K562 (cell line): ENCODE measurements at regions not wholly inside any gene's neighbourhood (a gene's known extent, or its start where the extent isn't known, plus 50 kb on each side); places are given as distances from the start of the nearest gene placed in this dataset.

Source experiments
- ATAC-seq: fragments of 200-7000 bp; cut with Tn5 transposase; 3 replicates; pipeline ENCODE4 v1.9.1; 2020; ENCODE audit warnings: moderate library complexity
- BruUV-seq: library from RNA; stranded (reverse); fragments of 400-500 nt; replicated peaks from 2 replicates; lab custom pipeline; 2021; lab: Mats Ljungman, UMichigan
- CTCF ChIA-PET: fragments of 300-600 bp; formaldehyde crosslinking; extraction: SDS; loops from one replicate; lab custom pipeline; 2021; ENCODE audit warnings: low intra/inter-chr PET ratio; lab: Yijun Ruan, JAX
- POLR2A ChIA-PET: fragments of 300-600, 350-650 bp; sonication (Branson Sonifier 250); formaldehyde crosslinking; extraction: SDS; loops from one replicate; lab custom pipeline; 2021; ENCODE audit warnings: antibody characterized with exemption, inconsistent platforms; lab: Yijun Ruan, JAX
- DNase-seq, 4 experiments: peaks; one replicate each; pipeline versions ENCODE4 v3.0.0 to v3.0.0-alpha.2; 2011 to 2018; ENCODE audit warnings: low spot score in 3 of 4, mixed read lengths in 3 of 4; ENCODE audit errors: extremely low read depth in 1 of 4
- FAIRE-seq: peaks from 2 replicates; lab custom pipeline; 2011; peaks lifted over from hg19 to GRCh38; lab: Jason Lieb, UNC
- H2AFZ ChIP-seq: 2 replicates; pipeline ENCODE4 v1.6.0; 2011; ENCODE audit warnings: low read depth, low read length, control low read depth, inconsistent platforms
- H3K27ac ChIP-seq: fragments of 200-600 bp; 3 replicates; pipeline ENCODE4 v1.8.0; 2011; ENCODE audit warnings: low read depth, mild to moderate bottlenecking, control low read depth, inconsistent platforms, low read length, moderate library complexity, mixed read lengths; ENCODE audit errors: extremely low read depth
- H3K27me3 ChIP-seq, 2 experiments: fragments of 300-600 bp in 1 of 2; 2 replicates in 1 of 2; 3 replicates in 1 of 2; pipeline versions ENCODE4 v1.6.0 to v1.8.0; 2011; ENCODE audit warnings: inconsistent platforms in 2 of 2, low read length in 2 of 2, mild to moderate bottlenecking in 1 of 2, mixed read lengths in 1 of 2, moderate library complexity in 1 of 2; ENCODE audit not compliant: control insufficient read depth in 2 of 2, insufficient read depth in 2 of 2
- H3K36me3 ChIP-seq: fragments of 300-600 bp; 3 replicates; pipeline ENCODE4 v1.8.0; 2011; ENCODE audit warnings: mild to moderate bottlenecking, low read length, inconsistent platforms; ENCODE audit not compliant: control insufficient read depth, insufficient read depth
- H3K4me1 ChIP-seq, 2 experiments: fragments of 200-600 bp in 1 of 2; replicated peaks in 1 of 2; 2 replicates in 1 of 2; 3 replicates in 1 of 2; pipeline versions ENCODE4 v1.5.1 to v1.8.0; 2011; ENCODE audit warnings: inconsistent platforms in 2 of 2, low read length in 2 of 2, mild to moderate bottlenecking in 1 of 2, mixed read lengths in 1 of 2, moderate library complexity in 1 of 2; ENCODE audit not compliant: control insufficient read depth in 2 of 2, insufficient read depth in 2 of 2
- H3K4me2 ChIP-seq: 2 replicates; pipeline ENCODE4 v1.6.1; 2011; ENCODE audit warnings: low read length, control low read depth, inconsistent platforms, mixed read lengths; ENCODE audit not compliant: insufficient read depth
- H3K4me3 ChIP-seq: fragments of 200-600 bp; sonication (generic), shearing (Covaris generic); 2 replicates; pipeline ENCODE4 v1.5.1; 2016; ENCODE audit warnings: control low read depth, inconsistent platforms
- H3K79me2 ChIP-seq: fragments of 200-600 bp; 3 replicates; pipeline ENCODE4 v1.8.0; 2011; ENCODE audit warnings: low read length, inconsistent platforms; ENCODE audit not compliant: control insufficient read depth, insufficient read depth
- H3K9ac ChIP-seq, 2 experiments: 2 replicates each; pipeline versions ENCODE4 v1.6.0 to v1.6.1; 2011; ENCODE audit warnings: low read depth in 2 of 2, low read length in 2 of 2, control low read depth in 1 of 2, inconsistent platforms in 1 of 2, mild to moderate bottlenecking in 1 of 2, mixed read lengths in 1 of 2; ENCODE audit not compliant: insufficient read depth in 1 of 2
- H3K9me1 ChIP-seq: one replicate; pipeline ENCODE4 v1.6.0; 2011; ENCODE audit warnings: inconsistent platforms, mild to moderate bottlenecking, low read length, moderate library complexity; ENCODE audit not compliant: control insufficient read depth, insufficient read depth
- H3K9me3 ChIP-seq: replicated peaks from 2 replicates; pipeline ENCODE4 v1.5.1; 2011; ENCODE audit warnings: low read depth, low read length, inconsistent platforms; ENCODE audit not compliant: control insufficient read depth, insufficient read depth
- H4K20me1 ChIP-seq: replicated peaks from 2 replicates; pipeline ENCODE4 v1.6.1; 2011; ENCODE audit warnings: low read length, inconsistent platforms, mixed read lengths; ENCODE audit not compliant: control insufficient read depth, insufficient read depth
- BDP1 ChIP-seq: IDR thresholded peaks from 3 replicates; pipeline ENCODE4 v1.6.1; 2011; ENCODE audit not compliant: insufficient read length, insufficient read depth
- BRD4 ChIP-seq: fragments of 200-600 bp; sonication (generic); IDR thresholded peaks from 2 replicates; pipeline ENCODE4 v1.6.1; 2017; ENCODE audit warnings: inconsistent platforms
- DACH1 ChIP-seq: fragments of 450-650 bp; IDR thresholded peaks from 2 replicates; pipeline ENCODE4 v1.6.1; 2018; ENCODE audit not compliant: partially characterized antibody
- E2F3 ChIP-seq: fragments of 250-450 bp; sonication (Bioruptor Pico); IDR thresholded peaks from 2 replicates; pipeline ENCODE4 v1.4.0; 2020; ENCODE audit warnings: mild to moderate bottlenecking
- ESRRB ChIP-seq: fragments of 250-450 bp; sonication (Bioruptor Pico); IDR thresholded peaks from 2 replicates; pipeline ENCODE4 v1.5.0; 2020; ENCODE audit warnings: mild to moderate bottlenecking, moderate library complexity, borderline replicate concordance
- ETS2 ChIP-seq: IDR thresholded peaks from 2 replicates; pipeline ENCODE4 v1.6.1; 2016; ENCODE audit warnings: borderline replicate concordance, missing genetic modification characterization, mild to moderate bottlenecking, moderate library complexity, missing compliant biosample characterization; ENCODE audit not compliant: poor library complexity, severe bottlenecking
- HNRNPUL1 ChIP-seq: fragments of 200-400 bp; formaldehyde crosslinking; IDR thresholded peaks from 2 replicates; pipeline ENCODE4 v1.6.1; 2017; ENCODE audit warnings: low read length
- NFE2L1 ChIP-seq: fragments of 450-650 bp; IDR thresholded peaks from 2 replicates; pipeline ENCODE4 v1.6.1; 2016; ENCODE audit warnings: missing genetic modification characterization, low read depth, mild to moderate bottlenecking, missing compliant biosample characterization, moderate library complexity, borderline replicate concordance
- POLR2H ChIP-seq: IDR thresholded peaks from 2 replicates; pipeline ENCODE4 v1.6.1; 2016; ENCODE audit warnings: missing genetic modification characterization, low read depth, mild to moderate bottlenecking, control low read depth, missing compliant biosample characterization, moderate library complexity
- PURB ChIP-seq: sonication (generic); formaldehyde crosslinking; IDR thresholded peaks from 2 replicates; pipeline ENCODE4 v1.9.0; 2021; ENCODE audit warnings: low read depth, mild to moderate bottlenecking, missing genetic modification reagents
- RHOXF2B ChIP-seq: fragments of 250-450 bp; sonication (Bioruptor Pico); conservative IDR thresholded peaks from 2 replicates; pipeline ENCODE4 v1.5.1; 2021
- RNF2 ChIP-seq: sonication (generic); IDR thresholded peaks from 2 replicates; pipeline ENCODE4 v1.6.1; 2016
- XRCC5 ChIP-seq: fragments of 200-400 bp; formaldehyde crosslinking; IDR thresholded peaks from 2 replicates; pipeline ENCODE4 v1.6.1; 2017; ENCODE audit warnings: low read depth, mild to moderate bottlenecking, low read length
- ZNF184 ChIP-seq: sonication (generic); formaldehyde crosslinking; IDR thresholded peaks from 2 replicates; pipeline ENCODE4 v1.5.0; 2020; ENCODE audit warnings: missing genetic modification reagents
- ZNF583 ChIP-seq: fragments of 250-450 bp; sonication (Bioruptor Pico); IDR thresholded peaks from 2 replicates; pipeline ENCODE4 v1.4.0; 2020
- ZSCAN29 ChIP-seq: fragments of 450-650 bp; IDR thresholded peaks from 2 replicates; pipeline ENCODE4 v1.6.1; 2017
- WGBS: fragments of 100-300 bp; shearing (Covaris generic); methylation state at CpG from one replicate; pipeline ENCODE4 v1.1.6; 2016; ENCODE audit warnings: low coverage, mixed read lengths; ENCODE audit not compliant: insufficient coverage; ENCODE audit errors: missing lambda C conversion rate; 5-methylcytosine and 5-hydroxymethylcytosine counted together
- in situ Hi-C: fragments of 300-500 bp; cut with MboI; formaldehyde crosslinking; loops from 4 replicates; pipeline ENCODE4 v1.15.0; 2018; ENCODE audit warnings: inconsistent platforms, mixed read lengths
- intact Hi-C: fragments of 100-400 bp; cut with micrococcal nuclease; formaldehyde crosslinking; loops from 2 replicates; pipeline ENCODE4 v1.14.2; 2022
- TF ChIP-seq, protein P1 (sequence below): sonication (generic); formaldehyde crosslinking; IDR thresholded peaks from 2 replicates; pipeline ENCODE4 v1.8.0; 2023; ENCODE audit warnings: mild to moderate bottlenecking, missing genetic modification reagents
- TF ChIP-seq, protein P2 (sequence below): fragments of 450-650 bp; IDR thresholded peaks from 2 replicates; pipeline ENCODE4 v1.6.1; 2017; ENCODE audit warnings: mild to moderate bottlenecking, moderate library complexity
- TF ChIP-seq, protein P3 (sequence below): fragments of 250-450 bp; sonication (Bioruptor Pico); IDR thresholded peaks from 2 replicates; pipeline ENCODE4 v1.8.0; 2022; ENCODE audit warnings: moderate library complexity, mild to moderate bottlenecking, inconsistent platforms

DNA sequence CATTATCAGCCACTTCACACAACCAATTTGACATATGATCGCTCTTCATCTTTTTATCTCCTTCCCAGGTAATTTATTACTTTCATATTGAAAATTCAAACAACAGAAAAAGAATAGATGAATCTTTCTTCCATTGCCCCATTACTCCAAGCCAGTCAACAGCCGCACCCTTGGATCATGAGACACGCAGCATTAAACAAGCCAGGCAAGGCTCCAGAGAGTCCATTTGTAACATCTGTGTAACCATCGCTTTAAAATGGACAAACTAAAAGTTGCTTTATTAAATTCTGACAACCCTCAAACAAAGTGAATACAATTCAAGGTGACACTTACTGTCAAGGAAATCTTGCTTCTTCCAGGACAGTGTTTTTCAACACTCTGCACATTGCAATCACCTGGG, 200.3 kb downstream of the EPM2A start (continued):
- TF ChIP-seq ESRRB (no peak), PURB (CRISPR knock-in tag) (no peak), BRD4 (no peak), E2F3 (CRISPR knock-in tag) (no peak), RHOXF2B (CRISPR knock-in tag) (no peak), ZSCAN29 (no peak)

DNA sequence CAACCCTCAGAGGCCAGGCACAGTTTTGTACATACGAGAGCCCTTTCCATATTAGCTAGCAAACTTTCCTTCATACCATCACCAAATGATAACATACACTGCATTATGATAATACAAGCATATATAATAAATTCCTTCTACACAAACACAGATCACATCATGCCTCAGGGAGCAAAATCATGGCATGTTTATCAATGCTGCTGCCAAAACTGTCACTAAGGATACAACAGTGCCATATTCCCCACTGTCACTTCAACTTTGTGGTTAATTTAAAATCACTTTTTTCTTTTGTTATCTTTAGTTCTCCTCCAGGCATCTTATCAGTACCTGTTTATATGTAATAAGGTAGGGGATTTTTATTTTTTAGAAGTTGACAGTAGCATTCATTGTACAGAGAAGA, 196.3 kb downstream of the EPM2A start:
- Histone ChIP-seq H3K9me3 (no peaks in the 10 kb centered on the region), H3K9me1 (no peaks in the 10 kb centered on the region), H3K27ac (no peak overlapping the region), H2AFZ (no peak overlapping the region), H3K36me3 (no peaks in the 10 kb centered on the region), H4K20me1 (no peaks in the 10 kb centered on the region), H3K79me2 (no peaks in the 10 kb centered on the region), H3K9ac (no peak overlapping the region), H3K27me3 (no peaks in the 10 kb centered on the region), H3K4me3 (no peak overlapping the region), H3K4me2 (no peak overlapping the region), H3K4me1 (no peaks in the 10 kb centered on the region)
- ATAC-seq (no peak), DNase-seq (no peak), FAIRE-seq (no peak)
- ChIA-PET CTCF (no interaction called here), POLR2A (no interaction called here)
- in situ Hi-C loops (no loop called here), intact Hi-C loops (no loop called here)
- 0% methylated on average over 1 of the region's 1 CpG for WGBS
- no TSS peak for BruUV-seq
- TF ChIP-seq, protein P1, sequence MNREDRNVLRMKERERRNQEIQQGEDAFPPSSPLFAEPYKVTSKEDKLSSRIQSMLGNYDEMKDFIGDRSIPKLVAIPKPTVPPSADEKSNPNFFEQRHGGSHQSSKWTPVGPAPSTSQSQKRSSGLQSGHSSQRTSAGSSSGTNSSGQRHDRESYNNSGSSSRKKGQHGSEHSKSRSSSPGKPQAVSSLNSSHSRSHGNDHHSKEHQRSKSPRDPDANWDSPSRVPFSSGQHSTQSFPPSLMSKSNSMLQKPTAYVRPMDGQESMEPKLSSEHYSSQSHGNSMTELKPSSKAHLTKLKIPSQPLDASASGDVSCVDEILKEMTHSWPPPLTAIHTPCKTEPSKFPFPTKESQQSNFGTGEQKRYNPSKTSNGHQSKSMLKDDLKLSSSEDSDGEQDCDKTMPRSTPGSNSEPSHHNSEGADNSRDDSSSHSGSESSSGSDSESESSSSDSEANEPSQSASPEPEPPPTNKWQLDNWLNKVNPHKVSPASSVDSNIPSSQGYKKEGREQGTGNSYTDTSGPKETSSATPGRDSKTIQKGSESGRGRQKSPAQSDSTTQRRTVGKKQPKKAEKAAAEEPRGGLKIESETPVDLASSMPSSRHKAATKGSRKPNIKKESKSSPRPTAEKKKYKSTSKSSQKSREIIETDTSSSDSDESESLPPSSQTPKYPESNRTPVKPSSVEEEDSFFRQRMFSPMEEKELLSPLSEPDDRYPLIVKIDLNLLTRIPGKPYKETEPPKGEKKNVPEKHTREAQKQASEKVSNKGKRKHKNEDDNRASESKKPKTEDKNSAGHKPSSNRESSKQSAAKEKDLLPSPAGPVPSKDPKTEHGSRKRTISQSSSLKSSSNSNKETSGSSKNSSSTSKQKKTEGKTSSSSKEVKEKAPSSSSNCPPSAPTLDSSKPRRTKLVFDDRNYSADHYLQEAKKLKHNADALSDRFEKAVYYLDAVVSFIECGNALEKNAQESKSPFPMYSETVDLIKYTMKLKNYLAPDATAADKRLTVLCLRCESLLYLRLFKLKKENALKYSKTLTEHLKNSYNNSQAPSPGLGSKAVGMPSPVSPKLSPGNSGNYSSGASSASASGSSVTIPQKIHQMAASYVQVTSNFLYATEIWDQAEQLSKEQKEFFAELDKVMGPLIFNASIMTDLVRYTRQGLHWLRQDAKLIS (CRISPR knock-in tag) = no peak
- TF ChIP-seq ZNF184 (CRISPR knock-in tag) = no peak
- TF ChIP-seq, protein P2, sequence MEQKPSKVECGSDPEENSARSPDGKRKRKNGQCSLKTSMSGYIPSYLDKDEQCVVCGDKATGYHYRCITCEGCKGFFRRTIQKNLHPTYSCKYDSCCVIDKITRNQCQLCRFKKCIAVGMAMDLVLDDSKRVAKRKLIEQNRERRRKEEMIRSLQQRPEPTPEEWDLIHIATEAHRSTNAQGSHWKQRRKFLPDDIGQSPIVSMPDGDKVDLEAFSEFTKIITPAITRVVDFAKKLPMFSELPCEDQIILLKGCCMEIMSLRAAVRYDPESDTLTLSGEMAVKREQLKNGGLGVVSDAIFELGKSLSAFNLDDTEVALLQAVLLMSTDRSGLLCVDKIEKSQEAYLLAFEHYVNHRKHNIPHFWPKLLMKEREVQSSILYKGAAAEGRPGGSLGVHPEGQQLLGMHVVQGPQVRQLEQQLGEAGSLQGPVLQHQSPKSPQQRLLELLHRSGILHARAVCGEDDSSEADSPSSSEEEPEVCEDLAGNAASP = no peak
- TF ChIP-seq, protein P3, sequence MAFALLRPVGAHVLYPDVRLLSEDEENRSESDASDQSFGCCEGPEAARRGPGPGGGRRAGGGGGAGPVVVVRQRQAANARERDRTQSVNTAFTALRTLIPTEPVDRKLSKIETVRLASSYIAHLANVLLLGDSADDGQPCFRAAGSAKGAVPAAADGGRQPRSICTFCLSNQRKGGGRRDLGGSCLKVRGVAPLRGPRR (CRISPR knock-in tag) = no peak
- TF ChIP-seq RNF2 = no peak
- TF ChIP-seq ZNF583 = no peak
- no peak for TF ChIP-seq XRCC5
- TF ChIP-seq HNRNPUL1 = no peak
- TF ChIP-seq DACH1 = no peak
- no peak for TF ChIP-seq ETS2 (tag)
- TF ChIP-seq NFE2L1 (tag) = no peak
- no peak for TF ChIP-seq POLR2H (tag)
- TF ChIP-seq BDP1 = no peak
